MM.1S (cell line): ENCODE measurements at regions not wholly inside any gene's neighbourhood (a gene's known extent, or its start where the extent isn't known, plus 50 kb on each side); places are given as distances from the start of the nearest gene placed in this dataset.

Source experiments
- DNase-seq: peaks from one replicate; pipeline ENCODE4 v3.0.0-alpha.2; 2015
- H2AFZ ChIP-seq: fragments of 300-600 bp; sonication (generic); 2 replicates; pipeline ENCODE4 v1.6.0; 2016; ENCODE audit warnings: antibody characterized with exemption, low read length
- H3F3A ChIP-seq: fragments of 300-600 bp; sonication (generic); 2 replicates; pipeline ENCODE4 v1.6.1; 2016; ENCODE audit warnings: mild to moderate bottlenecking, antibody characterized with exemption, low read length, moderate library complexity, mixed read lengths; ENCODE audit not compliant: insufficient read depth
- H3K27ac ChIP-seq: fragments of 300-600 bp; sonication (generic); 2 replicates; pipeline ENCODE4 v1.5.1; 2016; ENCODE audit warnings: mild to moderate bottlenecking, low read length
- H3K27me3 ChIP-seq: fragments of 300-600 bp; sonication (generic); replicated peaks from 2 replicates; pipeline ENCODE4 v1.6.0; 2016; ENCODE audit warnings: low read length; ENCODE audit not compliant: insufficient read depth
- H3K36me3 ChIP-seq: fragments of 300-600 bp; sonication (generic); replicated peaks from 2 replicates; pipeline ENCODE4 v1.6.1; 2016; ENCODE audit warnings: mild to moderate bottlenecking, low read length, mixed read lengths; ENCODE audit not compliant: insufficient read depth
- H3K4me1 ChIP-seq: fragments of 300-600 bp; sonication (generic); 2 replicates; pipeline ENCODE4 v1.6.1; 2016; ENCODE audit warnings: low read length, mixed read lengths
- H3K4me2 ChIP-seq: fragments of 300-600 bp; sonication (generic); 2 replicates; pipeline ENCODE4 v1.6.0; 2016; ENCODE audit warnings: low read depth, low read length
- H3K4me3 ChIP-seq: fragments of 300-600 bp; sonication (generic); 2 replicates; pipeline ENCODE4 v1.5.1; 2016; ENCODE audit warnings: low read length, mixed read lengths
- H3K79me2 ChIP-seq: fragments of 300-600 bp; sonication (generic); 2 replicates; pipeline ENCODE4 v1.6.1; 2016; ENCODE audit warnings: mixed run types, low read length, mixed read lengths
- H3K9ac ChIP-seq: fragments of 300-600 bp; sonication (generic); 2 replicates; pipeline ENCODE4 v1.6.1; 2016; ENCODE audit warnings: low read length, mixed read lengths
- H3K9me2 ChIP-seq: fragments of 300-600 bp; sonication (generic); replicated peaks from 2 replicates; pipeline ENCODE4 v1.6.1; 2016; ENCODE audit warnings: mild to moderate bottlenecking, low read length, mixed read lengths; ENCODE audit not compliant: insufficient read depth
- H3K9me3 ChIP-seq: fragments of 300-600 bp; sonication (generic); replicated peaks from 2 replicates; pipeline ENCODE4 v1.6.1; 2016; ENCODE audit warnings: mild to moderate bottlenecking, low read length, mixed read lengths; ENCODE audit not compliant: insufficient read depth
- H4K20me1 ChIP-seq: fragments of 300-600 bp; sonication (generic); 2 replicates; pipeline ENCODE4 v1.6.1; 2016; ENCODE audit warnings: mild to moderate bottlenecking, low read length, moderate library complexity, mixed read lengths; ENCODE audit not compliant: insufficient read depth
- EZH2 ChIP-seq: fragments of 300-600 bp; sonication (generic); optimal IDR thresholded peaks from 2 replicates; pipeline ENCODE3; 2017; ENCODE audit warnings: low read depth, mild to moderate bottlenecking, antibody characterized with exemption, low read length, mixed read lengths
- EZH2phosphoT487 ChIP-seq: fragments of 300-600 bp; sonication (generic); IDR thresholded peaks from 2 replicates; pipeline ENCODE4 v1.6.1; 2018; ENCODE audit warnings: antibody characterized with exemption, low read length
- TF ChIP-seq, protein P1 (sequence below): fragments of 300-600 bp; sonication (generic); IDR thresholded peaks from 2 replicates; pipeline ENCODE4 v1.5.1; 2016; ENCODE audit warnings: antibody characterized with exemption, low read length, mixed read lengths

- H3K9me3 ChIP-seq: no peaks in the 10 kb centered on the region
- 0 out of 2 replicates have a peak, but pooled peaks cover under 1% of the 10 kb centered on the region for H3F3A ChIP-seq
- TF ChIP-seq EZH2 (no peak), EZH2phosphoT487 (no peak)
- TF ChIP-seq, protein P1, sequence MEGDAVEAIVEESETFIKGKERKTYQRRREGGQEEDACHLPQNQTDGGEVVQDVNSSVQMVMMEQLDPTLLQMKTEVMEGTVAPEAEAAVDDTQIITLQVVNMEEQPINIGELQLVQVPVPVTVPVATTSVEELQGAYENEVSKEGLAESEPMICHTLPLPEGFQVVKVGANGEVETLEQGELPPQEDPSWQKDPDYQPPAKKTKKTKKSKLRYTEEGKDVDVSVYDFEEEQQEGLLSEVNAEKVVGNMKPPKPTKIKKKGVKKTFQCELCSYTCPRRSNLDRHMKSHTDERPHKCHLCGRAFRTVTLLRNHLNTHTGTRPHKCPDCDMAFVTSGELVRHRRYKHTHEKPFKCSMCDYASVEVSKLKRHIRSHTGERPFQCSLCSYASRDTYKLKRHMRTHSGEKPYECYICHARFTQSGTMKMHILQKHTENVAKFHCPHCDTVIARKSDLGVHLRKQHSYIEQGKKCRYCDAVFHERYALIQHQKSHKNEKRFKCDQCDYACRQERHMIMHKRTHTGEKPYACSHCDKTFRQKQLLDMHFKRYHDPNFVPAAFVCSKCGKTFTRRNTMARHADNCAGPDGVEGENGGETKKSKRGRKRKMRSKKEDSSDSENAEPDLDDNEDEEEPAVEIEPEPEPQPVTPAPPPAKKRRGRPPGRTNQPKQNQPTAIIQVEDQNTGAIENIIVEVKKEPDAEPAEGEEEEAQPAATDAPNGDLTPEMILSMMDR: no peak
Measured at GRCh38 chr5:116354699-116355098, 219.9 kb downstream of the SEMA6A start.

GRCh38 chr5:116347657-116348056 is 227.0 kb downstream of the SEMA6A start:
- Histone ChIP-seq H3K4me1 (no peaks in the 10 kb centered on the region), H3K9me3 (no peaks in the 10 kb centered on the region), H3K4me3 (no peak overlapping the region), H3K4me2 (no peak overlapping the region), H3K9ac (no peak overlapping the region), H3K79me2 (no peaks in the 10 kb centered on the region), H3K9me2 (no peaks in the 10 kb centered on the region), H4K20me1 (no peaks in the 10 kb centered on the region), H2AFZ (no peak overlapping the region), H3K27me3 (no peaks in the 10 kb centered on the region), H3K36me3 (no peaks in the 10 kb centered on the region), H3F3A (no peaks in the 10 kb centered on the region), H3K27ac (no peak overlapping the region)
- TF ChIP-seq EZH2phosphoT487: no peak
- TF ChIP-seq EZH2: no peak
- TF ChIP-seq, protein P1: no peak
- no peak for DNase-seq

More at GRCh38 chr5:116354699-116355098, 219.9 kb downstream of the SEMA6A start:
- H3K9ac ChIP-seq: no peak overlapping the region
- no peaks in the 10 kb centered on the region for H4K20me1 ChIP-seq
- no peaks in the 10 kb centered on the region for H3K9me2 ChIP-seq
- H3K4me2 ChIP-seq: no peak overlapping the region
- H3K4me3 ChIP-seq: no peak overlapping the region
- no peaks in the 10 kb centered on the region for H3K36me3 ChIP-seq
- H3K4me1 ChIP-seq: peaks cover 17% of the 10 kb centered on the region
- H3K79me2 ChIP-seq: no peaks in the 10 kb centered on the region
- H3K27me3 ChIP-seq: no peaks in the 10 kb centered on the region
- no peak for DNase-seq
- no peak overlapping the region for H2AFZ ChIP-seq
- H3K27ac ChIP-seq: no peak overlapping the region

DNA sequence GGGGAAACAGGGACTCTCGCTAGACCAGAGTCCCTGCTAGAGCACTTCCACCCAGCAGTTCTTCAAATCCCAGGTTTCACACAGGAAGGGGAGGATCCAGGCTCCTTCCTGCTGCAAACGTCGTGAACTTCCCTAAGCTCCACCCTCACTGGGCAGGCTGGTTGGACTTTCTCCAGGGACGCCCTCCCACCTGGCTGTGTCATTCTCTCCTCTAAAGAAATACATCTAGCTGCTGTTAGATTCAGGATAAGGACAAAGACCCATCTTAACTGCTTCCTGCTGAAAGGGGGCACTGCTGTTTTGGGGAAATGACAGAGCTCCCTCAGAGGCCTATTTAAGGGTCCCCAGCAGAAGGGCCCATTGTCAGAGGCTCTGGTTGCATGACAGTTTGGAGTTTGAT is 230.7 kb downstream of the SEMA6A start:
- no peak for DNase-seq
- TF ChIP-seq EZH2 (no peak), EZH2phosphoT487 (no peak)
- Histone ChIP-seq H3K36me3 (no peaks in the 10 kb centered on the region), H3K27me3 (no peaks in the 10 kb centered on the region), H3K4me2 (no peak overlapping the region), H2AFZ (no peak overlapping the region), H3K4me1 (no peaks in the 10 kb centered on the region), H3K9ac (no peak overlapping the region), H3F3A (no peaks in the 10 kb centered on the region), H3K79me2 (no peaks in the 10 kb centered on the region), H3K9me2 (no peaks in the 10 kb centered on the region), H4K20me1 (no peaks in the 10 kb centered on the region), H3K9me3 (no peaks in the 10 kb centered on the region), H3K4me3 (no peak overlapping the region), H3K27ac (no peak overlapping the region)
